ENCODE measurements at regions not wholly inside any gene's neighbourhood (a gene's known extent, or its start where the extent isn't known, plus 50 kb on each side); places are given as distances from the start of the nearest gene placed in this dataset.

DNA sequence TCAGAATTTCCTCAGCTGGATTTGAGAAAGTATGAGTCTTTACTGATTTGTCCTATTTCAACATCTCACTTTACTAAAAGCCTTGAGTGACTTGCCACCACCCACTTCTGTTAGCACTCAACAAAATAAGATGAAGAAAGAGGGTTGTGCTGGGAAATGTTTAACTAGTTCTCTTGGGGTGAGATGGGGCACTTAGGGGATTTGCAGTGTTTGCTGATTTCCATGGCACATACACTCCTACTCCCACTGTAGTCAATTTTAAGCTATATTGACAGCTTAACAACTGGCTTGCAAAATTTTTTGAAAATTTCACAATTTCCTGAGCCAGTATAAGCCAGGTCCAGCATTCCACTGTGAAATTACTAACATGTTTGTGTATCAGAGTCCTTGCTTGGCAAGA lies 463.1 kb upstream of the ARHGEF26 start:
- Mint-ChIP-seq H3K27me3 (ENCODE audit: low read depth) (no peaks in the 10 kb centered on the region), H3K4me1 (ENCODE audit: low read depth) (no peaks in the 10 kb centered on the region), H3K9me3 (ENCODE audit: insufficient read depth) (peaks cover 2% of the 10 kb centered on the region), H3K27ac (no peak overlapping the region), H3K36me3 (ENCODE audit: low read depth) (no peaks in the 10 kb centered on the region), H3K4me3 (no peak overlapping the region)
- ChIA-PET CTCF (no interaction called here), POLR2A (no interaction called here)
- ATAC-seq (no peak), DNase-seq (no peak)

DNA sequence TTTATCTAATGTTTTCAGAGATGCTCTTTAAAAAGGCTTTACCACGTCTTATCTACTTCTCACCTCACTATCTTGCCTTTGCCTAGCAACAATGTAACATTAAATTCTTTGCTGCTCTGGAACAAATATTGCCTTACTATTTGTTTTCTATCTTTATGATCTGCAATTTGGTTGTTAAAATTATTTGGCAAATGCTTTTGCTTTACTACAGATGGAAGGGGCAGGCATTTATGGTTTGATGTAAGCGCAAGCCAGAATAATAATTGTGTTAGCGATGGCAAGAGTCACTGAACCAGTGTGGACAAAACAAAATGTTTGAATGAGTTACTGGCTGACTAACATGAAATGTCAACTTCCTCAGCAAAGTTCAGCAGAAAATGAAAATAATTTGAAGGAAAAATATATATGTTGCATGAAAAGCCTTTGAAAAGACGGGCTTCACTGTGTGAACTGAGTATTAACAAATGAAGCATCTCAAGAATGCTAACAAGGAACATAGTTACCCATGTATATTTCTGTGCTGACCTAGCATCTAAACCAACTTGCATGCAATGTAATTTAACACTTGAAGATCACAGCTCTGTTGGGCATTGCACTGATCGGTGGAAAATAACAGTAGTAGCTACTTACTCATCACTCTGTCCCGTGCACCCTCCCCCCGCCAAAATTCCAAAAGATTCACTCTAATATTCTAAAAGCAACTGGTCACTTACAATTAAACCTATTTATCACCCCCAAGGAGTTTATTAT lies 454.0 kb upstream of the ARHGEF26 start:
- no peaks in the 10 kb centered on the region for H3K27me3 Mint-ChIP-seq (ENCODE audit: low read depth)
- no peak for DNase-seq
- CTCF ChIA-PET: interaction anchor here (1.0 kb wide), 1 partner anchor 102 kb away, joined by 3 read pairs; no protein-coding TSS in a partner anchor
- H3K36me3 Mint-ChIP-seq (ENCODE audit: low read depth): no peaks in the 10 kb centered on the region
- ATAC-seq: no peak
- no peaks in the 10 kb centered on the region for H3K4me1 Mint-ChIP-seq (ENCODE audit: low read depth)
- no peak overlapping the region for H3K27ac Mint-ChIP-seq
- H3K4me3 Mint-ChIP-seq: no peak overlapping the region
- H3K9me3 Mint-ChIP-seq (ENCODE audit: insufficient read depth): no peaks in the 10 kb centered on the region
- POLR2A ChIA-PET: no interaction called here

DNA sequence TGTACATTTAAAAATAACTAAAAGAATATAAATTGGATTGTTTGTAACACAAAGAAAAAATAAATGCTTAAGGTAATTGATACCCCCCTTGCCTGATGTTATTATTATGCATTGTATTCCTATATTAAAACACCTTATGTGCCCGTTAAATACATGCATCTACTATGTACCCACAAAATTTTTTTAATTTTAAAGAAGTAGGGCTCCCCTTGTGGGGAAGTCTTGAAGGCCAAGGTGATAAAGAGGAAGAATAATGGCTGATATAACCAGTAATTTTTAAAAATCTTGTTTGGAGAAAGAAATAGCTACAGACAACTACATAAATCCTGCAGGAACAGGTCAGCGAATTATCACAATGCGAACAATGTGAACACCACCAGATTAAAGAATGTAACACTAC lies 451.7 kb upstream of the ARHGEF26 start:
- no peak overlapping the region for H3K4me3 Mint-ChIP-seq
- no peak for DNase-seq

DNA sequence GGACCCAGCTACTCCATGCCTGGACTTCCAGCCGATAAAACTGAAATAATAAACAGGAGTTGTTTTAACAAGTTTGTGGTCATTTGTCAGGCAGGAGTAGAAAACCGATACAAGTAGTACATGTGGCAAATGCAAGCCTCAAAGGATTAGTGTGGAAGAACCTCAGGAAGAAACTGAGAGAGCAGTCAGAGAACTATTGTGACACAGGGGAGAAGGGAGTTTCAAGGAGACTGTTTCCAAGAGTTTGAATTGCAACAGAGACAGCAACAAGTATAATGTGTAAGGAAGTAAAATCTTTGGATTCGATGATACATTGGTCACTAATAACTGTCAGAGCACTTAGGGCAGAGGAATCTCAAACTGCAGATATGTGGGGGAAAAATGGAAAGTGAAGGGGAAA lies 450.6 kb upstream of the ARHGEF26 start:
- ChIA-PET POLR2A (no interaction called here), CTCF (no interaction called here)
- ATAC-seq: no peak

More for the DNA sequence above, 451.7 kb upstream of the ARHGEF26 start:
- Mint-ChIP-seq H3K4me1 (ENCODE audit: low read depth) (no peaks in the 10 kb centered on the region), H3K27ac (no peak overlapping the region), H3K27me3 (ENCODE audit: low read depth) (no peaks in the 10 kb centered on the region), H3K36me3 (ENCODE audit: low read depth) (no peaks in the 10 kb centered on the region), H3K9me3 (ENCODE audit: insufficient read depth) (no peaks in the 10 kb centered on the region)
- POLR2A ChIA-PET: no interaction called here
- no peak for ATAC-seq
- CTCF ChIA-PET: no interaction called here

DNA sequence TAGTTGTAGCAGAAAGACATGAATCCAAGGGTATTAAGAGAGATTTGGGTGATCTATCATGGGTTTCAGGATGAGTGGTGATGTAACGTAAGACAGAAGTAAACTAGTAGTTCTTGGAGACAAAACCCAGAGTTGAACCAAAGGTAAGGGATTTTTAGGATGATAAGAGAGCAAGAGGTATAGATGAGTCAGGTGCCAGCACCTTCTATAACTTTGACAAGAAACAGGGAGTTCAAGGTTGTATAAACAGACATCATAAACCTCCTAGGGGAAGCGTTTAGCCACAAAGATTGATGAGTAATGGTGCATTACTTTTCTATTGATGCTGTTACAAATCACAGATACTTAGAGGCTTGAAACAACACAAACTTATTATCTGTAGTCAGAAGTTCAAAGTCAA lies 447.3 kb upstream of the ARHGEF26 start:
- H3K9me3 Mint-ChIP-seq (ENCODE audit: insufficient read depth): no peaks in the 10 kb centered on the region
- H3K4me3 Mint-ChIP-seq: no peak overlapping the region
- no peak overlapping the region for H3K27ac Mint-ChIP-seq
- ATAC-seq: no peak
- POLR2A ChIA-PET: no interaction called here
- no peak for DNase-seq
- CTCF ChIA-PET: no interaction called here
- no peaks in the 10 kb centered on the region for H3K27me3 Mint-ChIP-seq (ENCODE audit: low read depth)
- no peaks in the 10 kb centered on the region for H3K36me3 Mint-ChIP-seq (ENCODE audit: low read depth)
- no peaks in the 10 kb centered on the region for H3K4me1 Mint-ChIP-seq (ENCODE audit: low read depth)

More for the DNA sequence above, 450.6 kb upstream of the ARHGEF26 start:
- no peak for DNase-seq
- Mint-ChIP-seq H3K9me3 (ENCODE audit: insufficient read depth) (no peaks in the 10 kb centered on the region), H3K36me3 (ENCODE audit: low read depth) (no peaks in the 10 kb centered on the region), H3K4me1 (ENCODE audit: low read depth) (no peaks in the 10 kb centered on the region), H3K27ac (no peak overlapping the region), H3K4me3 (no peak overlapping the region), H3K27me3 (ENCODE audit: low read depth) (no peaks in the 10 kb centered on the region)

DNA sequence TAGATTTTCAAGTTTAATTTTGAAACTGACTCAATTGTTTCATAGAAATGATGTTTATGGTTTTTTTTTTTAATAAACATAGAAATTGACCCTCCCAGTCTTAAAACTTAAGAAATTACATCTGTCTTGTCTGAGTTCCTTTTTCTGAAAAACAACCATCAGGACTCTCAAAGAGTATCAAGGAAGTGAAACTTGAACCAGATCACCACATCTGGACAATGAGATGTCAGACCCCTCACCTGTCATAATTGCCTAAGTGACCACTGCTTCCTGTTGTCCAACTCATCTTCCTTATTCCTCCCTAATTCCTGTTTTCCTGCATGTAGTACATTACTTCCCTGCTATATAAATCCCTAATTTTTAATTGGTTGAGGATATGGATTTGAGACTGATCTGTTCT lies 441.5 kb upstream of the ARHGEF26 start:
- POLR2A ChIA-PET: no interaction called here
- H3K27ac Mint-ChIP-seq: no peak overlapping the region
- no peak for DNase-seq
- no peaks in the 10 kb centered on the region for H3K9me3 Mint-ChIP-seq (ENCODE audit: insufficient read depth)
- peaks cover 11% of the 10 kb centered on the region for H3K4me1 Mint-ChIP-seq (ENCODE audit: low read depth)
- H3K4me3 Mint-ChIP-seq: no peak overlapping the region
- CTCF ChIA-PET: interaction anchor here (1.1 kb wide), 1 partner anchor 69 kb away, joined by 3 read pairs; no protein-coding TSS in a partner anchor
- no peaks in the 10 kb centered on the region for H3K27me3 Mint-ChIP-seq (ENCODE audit: low read depth)
- no peaks in the 10 kb centered on the region for H3K36me3 Mint-ChIP-seq (ENCODE audit: low read depth)
- no peak for ATAC-seq

DNA sequence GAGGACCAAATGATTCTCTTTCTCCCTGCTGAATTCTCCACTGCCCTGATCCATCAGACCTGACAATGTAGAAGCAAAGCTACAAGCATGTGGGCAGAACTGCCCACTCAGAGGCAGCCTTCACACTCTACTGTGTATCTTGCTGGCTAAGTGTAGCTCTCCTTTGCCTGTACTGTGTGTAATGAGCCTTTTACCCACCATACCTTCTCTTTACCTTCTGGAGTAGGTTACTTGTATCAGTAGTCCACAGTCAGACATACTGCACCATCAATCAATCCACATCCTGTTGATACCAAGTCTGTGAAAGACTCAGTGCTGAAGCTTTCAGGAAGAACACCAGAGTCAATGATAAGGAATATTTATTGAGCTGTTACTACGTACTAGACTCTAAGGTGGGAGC lies 440.7 kb upstream of the ARHGEF26 start:
- peaks cover 11% of the 10 kb centered on the region for H3K4me1 Mint-ChIP-seq (ENCODE audit: low read depth)
- peak overlapping the region; percentile 18 for H3K27ac Mint-ChIP-seq
- no peak for ATAC-seq
- H3K27me3 Mint-ChIP-seq (ENCODE audit: low read depth): no peaks in the 10 kb centered on the region
- no peaks in the 10 kb centered on the region for H3K36me3 Mint-ChIP-seq (ENCODE audit: low read depth)
- CTCF ChIA-PET: interaction anchor here (1.1 kb wide), 1 partner anchor 68 kb away, joined by 3 read pairs; no protein-coding TSS in a partner anchor
- no peak for DNase-seq
- H3K4me3 Mint-ChIP-seq: no peak overlapping the region
- POLR2A ChIA-PET: no interaction called here
- no peaks in the 10 kb centered on the region for H3K9me3 Mint-ChIP-seq (ENCODE audit: insufficient read depth)

DNA sequence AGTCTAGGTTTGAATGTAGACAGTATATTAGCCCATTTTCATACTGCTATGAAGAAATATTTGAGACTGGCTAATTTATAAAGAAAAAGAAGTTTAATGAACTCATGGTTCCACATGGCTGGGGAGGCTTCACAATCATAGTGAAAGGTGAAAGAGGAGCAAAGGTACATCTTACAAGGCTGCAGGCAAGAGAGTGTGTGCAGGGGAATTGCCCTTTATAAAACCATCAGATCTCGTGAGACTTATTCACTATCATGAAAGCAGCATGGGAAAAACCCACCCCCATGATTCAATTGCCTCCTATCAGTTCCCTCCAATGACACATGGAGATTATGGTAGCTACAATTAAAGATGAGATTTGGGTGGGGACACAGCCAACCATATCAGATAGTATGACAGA lies 440.1 kb upstream of the ARHGEF26 start:
- no peaks in the 10 kb centered on the region for H3K36me3 Mint-ChIP-seq (ENCODE audit: low read depth)
- DNase-seq (no peak), ATAC-seq (no peak)
- no peak overlapping the region for H3K27ac Mint-ChIP-seq
- H3K4me3 Mint-ChIP-seq: no peak overlapping the region
- POLR2A ChIA-PET: no interaction called here
- CTCF ChIA-PET: interaction anchor here (1.1 kb wide), 1 partner anchor 68 kb away, joined by 3 read pairs; no protein-coding TSS in a partner anchor
- H3K9me3 Mint-ChIP-seq (ENCODE audit: insufficient read depth): no peaks in the 10 kb centered on the region
- peaks cover 11% of the 10 kb centered on the region for H3K4me1 Mint-ChIP-seq (ENCODE audit: low read depth)
- H3K27me3 Mint-ChIP-seq (ENCODE audit: low read depth): no peaks in the 10 kb centered on the region

DNA sequence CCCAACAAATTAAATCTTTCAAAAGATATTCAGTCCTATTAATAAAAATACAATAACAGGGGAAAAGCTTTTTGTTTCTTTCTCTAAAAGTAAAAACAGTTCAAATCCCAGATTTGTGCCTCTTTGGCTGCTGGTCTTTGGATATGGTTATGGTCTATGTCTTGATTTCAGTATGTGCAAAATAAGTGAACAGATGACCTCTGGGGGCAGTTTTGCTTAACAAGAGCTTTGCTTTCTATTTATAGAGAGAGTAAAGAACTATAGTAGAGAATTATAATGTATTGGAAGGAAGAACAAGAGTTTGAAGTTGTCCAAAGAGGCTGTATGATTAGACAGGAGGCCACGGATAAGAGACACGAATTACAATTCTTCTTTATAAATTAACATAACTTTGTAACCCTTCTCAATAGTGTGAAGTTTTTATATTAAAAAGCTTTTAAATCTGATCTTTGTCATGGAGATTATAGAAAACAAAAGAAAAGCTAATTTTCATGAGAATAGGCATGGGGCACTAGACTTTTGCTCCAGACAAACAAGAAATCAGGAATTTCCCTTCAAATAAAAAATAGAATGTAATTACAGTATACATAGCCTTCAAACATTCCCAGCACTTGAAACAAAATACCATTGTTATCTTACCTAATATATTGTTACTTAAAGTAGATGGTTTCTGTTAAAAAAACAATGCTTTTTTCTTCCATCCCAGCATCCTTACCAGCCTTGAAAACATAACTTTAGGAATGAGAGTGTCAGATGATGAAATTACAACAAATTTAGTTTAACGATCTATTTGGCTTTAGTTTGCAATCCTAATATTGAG lies 432.7 kb upstream of the ARHGEF26 start:
- no peak overlapping the region for H3K4me3 Mint-ChIP-seq
- no peaks in the 10 kb centered on the region for H3K4me1 Mint-ChIP-seq (ENCODE audit: low read depth)
- no peaks in the 10 kb centered on the region for H3K27me3 Mint-ChIP-seq (ENCODE audit: low read depth)
- H3K36me3 Mint-ChIP-seq (ENCODE audit: low read depth): no peaks in the 10 kb centered on the region
- ATAC-seq: no peak
- no peaks in the 10 kb centered on the region for H3K9me3 Mint-ChIP-seq (ENCODE audit: insufficient read depth)
- ChIA-PET POLR2A (no interaction called here), CTCF (no interaction called here)
- no peak for DNase-seq
- H3K27ac Mint-ChIP-seq: no peak overlapping the region

DNA sequence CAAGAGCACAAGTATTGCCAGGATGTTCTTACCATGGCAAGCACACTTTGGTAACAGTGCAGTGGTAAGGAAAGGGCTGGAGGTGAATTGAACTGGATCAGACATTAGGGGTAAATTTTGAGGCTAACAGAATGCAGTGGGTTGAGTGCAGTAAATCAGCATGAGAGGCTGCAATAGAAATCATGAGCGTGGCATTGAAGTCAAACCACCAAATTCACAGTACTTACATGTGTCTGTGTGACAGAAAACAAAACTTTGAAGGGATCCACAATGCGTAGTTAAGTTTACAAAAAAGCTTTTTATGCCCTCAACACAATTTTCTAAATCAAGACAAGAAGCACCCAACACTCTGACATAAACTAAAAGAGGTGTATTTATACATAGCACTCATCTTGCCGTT lies 428.0 kb upstream of the ARHGEF26 start:
- H3K9me3 Mint-ChIP-seq (ENCODE audit: insufficient read depth): no peaks in the 10 kb centered on the region
- peaks cover 1% of the 10 kb centered on the region for H3K27me3 Mint-ChIP-seq (ENCODE audit: low read depth)
- H3K27ac Mint-ChIP-seq: no peak overlapping the region
- no peaks in the 10 kb centered on the region for H3K36me3 Mint-ChIP-seq (ENCODE audit: low read depth)
- DNase-seq (no peak), ATAC-seq (no peak)
- H3K4me3 Mint-ChIP-seq: no peak overlapping the region
- POLR2A ChIA-PET: no interaction called here
- CTCF ChIA-PET: no interaction called here
- H3K4me1 Mint-ChIP-seq (ENCODE audit: low read depth): no peaks in the 10 kb centered on the region

DNA sequence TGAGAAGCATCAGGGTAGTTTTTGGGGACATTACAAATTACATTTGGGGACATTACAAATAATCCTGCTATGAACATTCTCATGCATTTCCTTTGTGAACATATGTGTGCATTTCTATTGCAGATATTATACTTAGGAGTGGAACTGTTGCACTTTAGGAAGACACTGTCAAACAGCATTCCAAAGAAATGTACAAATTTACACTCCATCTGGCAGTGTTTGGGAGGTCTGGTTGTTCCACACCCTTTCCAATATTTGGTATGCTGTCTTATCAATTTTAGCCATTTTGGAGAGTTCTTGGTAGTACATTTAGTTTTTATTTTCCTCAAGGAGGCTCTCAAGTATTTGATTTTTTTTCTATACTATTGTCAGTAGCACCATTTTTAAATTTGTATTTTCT lies 419.1 kb upstream of the ARHGEF26 start:
- DNase-seq (no peak), ATAC-seq (no peak)
- no peak overlapping the region for H3K27ac Mint-ChIP-seq
- no peaks in the 10 kb centered on the region for H3K4me1 Mint-ChIP-seq (ENCODE audit: low read depth)
- H3K9me3 Mint-ChIP-seq (ENCODE audit: insufficient read depth): no peaks in the 10 kb centered on the region
- H3K36me3 Mint-ChIP-seq (ENCODE audit: low read depth): no peaks in the 10 kb centered on the region
- H3K4me3 Mint-ChIP-seq: no peak overlapping the region
- ChIA-PET CTCF (no interaction called here), POLR2A (no interaction called here)
- H3K27me3 Mint-ChIP-seq (ENCODE audit: low read depth): peaks cover 4% of the 10 kb centered on the region

DNA sequence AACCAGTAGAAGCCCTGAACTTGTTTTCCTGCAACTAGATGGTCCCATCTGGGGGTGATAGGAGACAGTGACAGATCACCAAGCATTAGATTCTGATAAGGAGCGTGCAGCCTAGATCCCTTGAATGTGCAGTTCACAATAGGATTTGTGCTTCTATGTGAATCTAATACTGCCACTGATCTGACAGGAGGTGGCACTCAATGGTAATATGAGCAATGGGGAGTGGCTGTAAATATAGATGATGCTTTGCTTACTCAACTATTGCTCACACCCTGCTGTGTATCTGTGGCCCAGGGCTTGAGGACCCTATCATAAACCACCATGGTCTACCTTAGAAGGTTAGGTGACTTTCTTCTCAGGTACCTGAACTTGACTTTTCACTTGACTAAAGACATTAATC lies 417.1 kb upstream of the ARHGEF26 start:
- POLR2A ChIA-PET: no interaction called here
- H3K27ac Mint-ChIP-seq: no peak overlapping the region
- H3K4me3 Mint-ChIP-seq: no peak overlapping the region
- no peaks in the 10 kb centered on the region for H3K36me3 Mint-ChIP-seq (ENCODE audit: low read depth)
- CTCF ChIA-PET: no interaction called here
- H3K9me3 Mint-ChIP-seq (ENCODE audit: insufficient read depth): no peaks in the 10 kb centered on the region
- no peaks in the 10 kb centered on the region for H3K4me1 Mint-ChIP-seq (ENCODE audit: low read depth)
- DNase-seq (no peak), ATAC-seq (no peak)
- H3K27me3 Mint-ChIP-seq (ENCODE audit: low read depth): peaks cover 4% of the 10 kb centered on the region

Measured in activated CD8-positive, alpha-beta T cell treated with anti-CD3 and anti-CD28 coated beads, Interleukin-2, amount 10 ng/mL, durations not matched to agents 7 days and 5 days (primary cell).